NCI-H226 (cell line): ENCODE measurements at regions not wholly inside any gene's neighbourhood (a gene's known extent, or its start where the extent isn't known, plus 50 kb on each side); places are given as distances from the start of the nearest gene placed in this dataset.
"Not testable (repeated sequence)": the region's sequence is repeated elsewhere in the genome, so short reads cannot be mapped to it uniquely, and the experiment has no call there.

Source experiments
- DNase-seq: peaks from one replicate; pipeline ENCODE4 v3.0.0-alpha.2; 2015

GRCh38 chr14:54010981-54011380 lies 54.4 kb upstream of the BMP4 start:
- peak; percentile 43 for DNase-seq

- DNase-seq: no peak
These were observed 66.4 kb upstream of the BMP4 start for GRCh38 chr14:54023027-54023426.

DNA sequence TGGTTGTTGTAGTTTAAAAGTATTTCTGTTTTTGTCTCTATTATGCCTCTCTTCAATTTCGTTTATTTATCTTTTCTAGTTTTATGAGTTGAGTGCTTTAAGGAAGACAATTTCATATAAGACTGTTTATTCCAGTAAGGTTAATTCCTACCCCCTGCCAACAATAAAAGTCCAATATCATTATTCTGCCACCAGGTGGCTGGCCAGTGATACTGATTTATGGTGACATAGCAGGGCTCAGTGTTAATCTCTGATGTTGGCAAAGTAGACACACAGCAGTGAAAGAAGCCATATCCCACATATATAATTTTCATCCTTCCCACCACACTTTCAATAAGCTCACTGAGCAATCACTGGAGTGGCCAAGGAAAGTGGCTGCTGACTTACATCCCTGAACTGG lies 69.0 kb upstream of the BMP4 start:
- DNase-seq: peak; percentile 10

- DNase-seq: no peak
These were observed 70.0 kb upstream of the BMP4 start for GRCh38 chr14:54026671-54027070.

DNA sequence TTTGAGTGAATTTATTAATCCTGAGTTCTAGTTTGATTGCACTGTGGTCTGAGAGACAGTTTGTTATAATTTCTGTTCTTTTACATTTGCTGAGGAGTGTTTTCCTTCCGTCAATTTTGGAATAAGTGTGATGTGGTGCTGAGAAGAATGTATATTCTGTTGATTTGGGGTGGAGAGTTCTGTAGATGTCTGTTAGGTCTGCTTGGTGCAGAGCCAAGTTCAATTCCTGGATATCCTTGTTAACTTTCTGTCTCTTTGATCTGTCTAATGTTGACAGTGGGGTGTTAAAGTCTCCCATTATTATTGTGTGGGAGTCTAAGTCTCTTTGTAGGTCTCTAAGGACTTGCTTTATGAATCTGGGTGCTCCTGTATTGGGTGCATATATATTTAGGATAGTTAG lies 74.4 kb upstream of the BMP4 start:
- DNase-seq: not testable (repeated sequence)

DNA sequence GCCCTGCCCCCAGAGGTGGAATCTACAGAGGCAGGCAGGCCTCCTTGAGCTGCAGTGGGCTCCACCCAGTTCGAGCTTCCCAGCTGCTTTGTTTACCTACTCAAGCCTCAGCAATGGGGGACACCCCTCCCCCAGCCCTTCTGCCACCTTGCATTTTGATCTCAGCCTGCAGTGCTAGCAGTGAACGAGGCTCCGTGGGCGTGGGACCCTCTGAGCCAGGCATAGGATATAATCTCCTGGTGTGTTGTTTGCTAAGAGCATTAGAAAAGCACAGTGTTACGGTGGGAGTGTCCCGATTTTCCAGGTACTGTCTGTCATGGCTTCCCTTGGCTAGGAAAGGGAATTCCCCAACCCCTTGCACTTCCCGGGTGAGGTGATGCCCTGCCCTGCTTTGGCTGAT lies 76.7 kb upstream of the BMP4 start:
- DNase-seq: not testable (repeated sequence)

- no peak for DNase-seq
These were observed 82.1 kb upstream of the BMP4 start for GRCh38 chr14:54038724-54039123.

GRCh38 chr14:54039311-54039710 lies 82.7 kb upstream of the BMP4 start:
- no peak for DNase-seq

DNA sequence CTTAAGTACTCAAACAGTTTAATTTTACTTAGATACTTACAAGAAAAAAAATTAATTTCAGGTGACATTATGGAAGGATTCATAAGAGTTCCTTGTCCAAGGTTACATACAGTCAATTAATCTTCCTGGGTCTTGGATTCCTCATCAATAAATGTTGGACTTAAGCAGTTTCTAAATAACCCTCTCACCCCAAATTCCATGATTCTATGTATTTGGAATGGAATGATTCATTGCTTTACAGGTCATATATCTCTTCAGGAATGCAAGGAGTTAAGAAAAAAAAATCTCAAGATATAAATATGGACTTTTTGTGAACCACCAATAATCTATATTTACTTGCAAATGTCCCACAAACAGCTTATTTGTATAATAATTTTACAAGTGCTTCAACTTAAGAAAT lies 84.2 kb upstream of the BMP4 start:
- no peak for DNase-seq

DNA sequence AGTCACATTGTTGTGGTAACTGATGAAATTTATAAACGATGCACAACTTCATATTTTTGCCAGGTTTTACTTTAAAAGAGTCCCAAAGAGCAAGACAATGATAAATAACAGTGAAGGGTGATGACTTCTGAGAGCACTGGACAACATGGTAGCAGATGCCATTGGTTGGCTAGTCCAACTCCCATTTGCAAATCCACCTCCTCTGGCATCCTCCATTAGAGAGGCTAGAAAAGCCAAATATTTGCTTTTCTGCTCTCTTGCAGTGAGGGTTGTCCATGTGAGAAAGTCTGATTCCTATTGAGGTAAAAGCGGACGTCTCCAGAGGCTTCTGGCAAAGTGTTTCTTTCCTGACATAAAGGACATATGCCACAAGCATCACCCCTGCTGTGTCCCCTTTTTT lies 89.6 kb upstream of the BMP4 start:
- no peak for DNase-seq

DNA sequence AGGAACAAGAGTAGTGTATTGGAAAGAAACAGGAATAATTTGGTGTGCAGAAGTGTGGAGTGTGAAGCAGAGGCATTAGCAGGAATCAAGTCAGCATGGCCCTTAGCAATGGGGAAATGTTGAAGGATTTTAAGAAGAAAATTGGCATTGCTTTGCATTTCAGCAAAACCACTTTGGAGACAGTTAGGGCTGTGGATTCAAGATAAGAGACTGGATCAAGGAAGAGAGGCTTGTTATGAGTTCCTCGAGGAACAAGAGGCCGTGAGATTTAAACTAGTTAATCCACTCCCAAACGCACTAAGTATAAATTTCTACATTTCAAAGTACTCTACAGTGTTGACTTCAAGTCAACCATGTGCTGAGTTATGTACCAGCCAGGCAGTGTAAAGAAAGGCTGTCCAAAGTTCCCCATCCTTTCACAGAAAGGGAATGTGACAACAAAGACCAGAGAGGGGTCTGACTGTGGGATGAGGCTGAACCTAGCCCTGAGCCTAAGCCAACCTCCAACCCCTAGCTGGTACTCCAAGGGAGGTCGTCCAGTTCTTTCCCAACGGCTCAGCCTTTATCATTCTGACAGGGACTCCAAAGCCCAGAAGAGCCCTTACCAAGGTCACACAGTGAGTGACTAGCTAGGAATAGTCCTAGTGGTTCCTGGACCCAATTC lies 91.2 kb upstream of the BMP4 start:
- no peak for DNase-seq

DNA sequence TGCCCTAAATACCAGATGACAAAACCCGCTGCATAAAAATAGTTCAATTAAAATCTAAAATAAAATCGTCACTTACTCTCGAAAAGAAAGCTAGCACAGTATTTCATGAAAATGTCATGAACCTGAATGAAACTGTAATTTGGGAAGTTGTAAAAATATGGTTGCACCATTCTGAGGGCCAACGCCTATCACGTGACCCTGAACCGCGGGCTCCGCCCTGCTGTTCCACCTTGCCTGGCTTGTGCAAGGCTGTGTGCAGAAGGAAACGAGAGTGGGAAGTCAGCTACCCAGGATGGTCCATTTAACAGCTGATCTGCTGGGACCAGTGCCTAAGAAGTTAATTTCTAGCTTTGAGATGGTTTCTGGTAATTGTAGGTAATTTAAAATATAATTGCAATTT lies 91.7 kb upstream of the BMP4 start:
- no peak for DNase-seq

DNA sequence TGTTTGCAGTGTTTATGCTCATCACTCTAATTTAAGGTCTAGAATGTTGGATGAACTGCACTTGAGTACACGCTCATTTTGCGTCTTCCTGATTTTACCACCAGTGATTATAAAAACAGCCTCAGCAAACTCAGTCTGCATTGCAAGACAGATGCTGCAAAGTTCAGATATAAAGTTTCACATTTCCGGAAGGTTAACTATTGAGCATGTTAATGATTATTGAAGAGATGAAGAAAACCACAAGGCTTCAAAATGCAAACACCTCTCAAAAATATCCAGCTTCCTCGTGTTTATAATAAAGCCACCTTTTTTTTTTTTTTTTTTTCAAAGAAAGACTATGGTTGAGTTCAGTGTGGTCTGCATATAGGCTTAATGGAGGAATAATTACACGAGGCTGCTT lies 92.1 kb upstream of the BMP4 start:
- no peak for DNase-seq

DNA sequence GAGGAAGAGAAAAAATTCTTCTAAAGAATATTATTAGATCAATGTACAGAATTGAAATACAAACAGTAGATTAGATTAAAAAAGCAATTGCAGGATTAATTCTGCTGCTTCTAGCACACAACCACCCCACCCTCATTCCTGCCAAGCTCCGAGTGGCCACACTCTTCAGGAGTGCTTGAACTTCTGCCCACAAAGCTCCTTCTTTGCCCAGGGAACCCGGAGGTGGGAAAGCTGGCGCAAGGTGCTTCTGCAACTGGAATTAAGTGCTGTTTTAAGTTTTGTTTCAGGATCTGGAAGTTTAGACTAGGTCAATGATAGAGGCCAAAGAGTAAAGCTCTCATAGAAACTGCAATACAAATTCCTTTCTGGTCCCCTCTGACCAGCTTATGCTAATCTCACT lies 94.1 kb upstream of the BMP4 start:
- DNase-seq: no peak

DNA sequence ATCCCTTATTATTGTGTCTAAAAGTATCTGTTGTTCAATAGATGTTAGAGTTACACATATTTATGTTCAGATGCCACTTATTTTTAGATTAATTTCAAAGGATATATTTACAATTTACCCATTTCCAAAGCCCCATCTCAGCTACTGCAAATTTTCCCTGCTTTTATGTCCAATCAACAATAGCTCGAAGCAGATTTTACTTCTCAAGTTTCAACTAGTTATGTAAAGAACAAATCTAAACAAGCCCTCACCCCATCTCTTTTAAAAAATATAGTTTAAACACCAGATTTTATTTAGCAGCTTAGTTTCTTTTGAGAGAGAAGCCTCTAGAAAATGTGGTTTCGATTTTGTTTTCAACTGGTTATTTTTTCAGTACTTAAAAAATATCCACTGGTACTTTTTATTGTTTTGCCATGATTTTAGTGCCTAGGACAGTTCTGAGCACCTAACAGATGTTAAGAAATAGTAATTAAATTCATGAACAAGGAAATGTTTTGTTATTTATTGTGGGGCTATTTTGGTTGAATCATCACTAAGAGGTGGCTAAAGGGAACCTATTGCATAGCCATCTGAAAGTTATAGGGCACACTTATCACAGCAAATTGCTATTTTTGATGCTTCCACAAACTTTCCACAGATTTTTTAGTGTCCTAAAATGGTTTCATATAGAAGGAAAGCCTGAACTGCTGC lies 96.2 kb upstream of the BMP4 start:
- no peak for DNase-seq

GRCh38 chr14:54053386-54053745 lies 96.7 kb upstream of the BMP4 start:
- no peak for DNase-seq

GRCh38 chr14:54058505-54058904 lies 101.9 kb upstream of the BMP4 start:
- DNase-seq: no peak

GRCh38 chr14:54083549-54084239 lies 127.1 kb upstream of the BMP4 start:
- DNase-seq: no peak

GRCh38 chr14:54085232-54085761 lies 128.7 kb upstream of the BMP4 start:
- no peak for DNase-seq

DNA sequence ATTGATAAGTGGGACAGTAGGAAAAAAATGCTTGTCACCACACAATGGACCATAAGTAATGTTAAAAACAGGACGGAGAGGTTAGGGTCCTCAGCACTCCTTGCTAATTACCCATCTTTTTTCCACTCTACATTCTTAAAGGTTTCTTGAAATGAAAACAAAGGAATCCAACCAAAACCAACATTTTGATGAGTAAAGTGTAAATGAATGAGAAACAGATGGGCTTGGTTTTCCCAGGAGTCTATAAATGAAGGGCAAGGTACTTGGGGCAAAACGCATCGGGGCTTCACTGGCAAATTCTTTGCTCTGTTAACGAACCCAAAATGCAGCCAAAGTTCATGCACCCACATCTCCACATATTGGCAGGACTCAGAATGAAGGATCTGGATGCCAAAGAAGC lies 129.2 kb upstream of the BMP4 start:
- DNase-seq: no peak

GRCh38 chr14:54086767-54087166 lies 130.1 kb upstream of the BMP4 start:
- no peak for DNase-seq

DNA sequence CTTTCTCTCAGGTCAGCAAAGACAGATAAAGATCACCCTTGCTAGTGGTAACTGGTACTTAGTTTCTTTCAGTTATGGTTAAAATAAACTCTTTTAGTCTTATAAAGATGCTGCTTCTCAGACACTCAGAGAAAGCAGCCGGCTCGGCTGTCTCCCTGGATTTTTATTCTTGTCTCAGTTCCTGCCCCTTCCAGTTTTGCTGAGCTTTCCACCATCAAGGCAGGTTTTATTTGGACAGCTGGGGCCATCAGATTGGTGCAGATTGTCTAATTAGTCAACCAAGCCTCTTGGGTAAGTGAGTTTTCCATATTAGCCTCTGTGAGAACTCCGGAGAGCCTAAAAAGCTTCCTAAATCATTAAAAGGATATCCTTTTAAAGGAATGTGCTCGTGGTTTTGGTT lies 130.8 kb upstream of the BMP4 start:
- no peak for DNase-seq

GRCh38 chr14:54088271-54088670 lies 131.6 kb upstream of the BMP4 start:
- DNase-seq: no peak

- DNase-seq: no peak
These were observed 133.6 kb upstream of the BMP4 start for GRCh38 chr14:54090274-54090673.
